K562 (cell line): ENCODE measurements at regions not wholly inside any gene's neighbourhood (a gene's known extent, or its start where the extent isn't known, plus 50 kb on each side); places are given as distances from the start of the nearest gene placed in this dataset.
"Not testable (repeated sequence)": the region's sequence is repeated elsewhere in the genome, so short reads cannot be mapped to it uniquely, and the experiment has no call there.

Source experiments
- ATAC-seq: fragments of 200-7000 bp; cut with Tn5 transposase; 3 replicates; pipeline ENCODE4 v1.9.1; 2020; ENCODE audit warnings: moderate library complexity
- BruUV-seq: library from RNA; stranded (reverse); fragments of 400-500 nt; replicated peaks from 2 replicates; lab custom pipeline; 2021; lab: Mats Ljungman, UMichigan
- CTCF ChIA-PET: fragments of 300-600 bp; formaldehyde crosslinking; extraction: SDS; loops from one replicate; lab custom pipeline; 2021; ENCODE audit warnings: low intra/inter-chr PET ratio; lab: Yijun Ruan, JAX
- POLR2A ChIA-PET: fragments of 300-600, 350-650 bp; sonication (Branson Sonifier 250); formaldehyde crosslinking; extraction: SDS; loops from one replicate; lab custom pipeline; 2021; ENCODE audit warnings: antibody characterized with exemption, inconsistent platforms; lab: Yijun Ruan, JAX
- DNase-seq, 4 experiments: peaks; one replicate each; pipeline versions ENCODE4 v3.0.0 to v3.0.0-alpha.2; 2011 to 2018; ENCODE audit warnings: low spot score in 3 of 4, mixed read lengths in 3 of 4; ENCODE audit errors: extremely low read depth in 1 of 4
- FAIRE-seq: peaks from 2 replicates; lab custom pipeline; 2011; peaks lifted over from hg19 to GRCh38; lab: Jason Lieb, UNC
- H2AFZ ChIP-seq: 2 replicates; pipeline ENCODE4 v1.6.0; 2011; ENCODE audit warnings: low read depth, low read length, control low read depth, inconsistent platforms
- H3K27ac ChIP-seq: fragments of 200-600 bp; 3 replicates; pipeline ENCODE4 v1.8.0; 2011; ENCODE audit warnings: low read depth, mild to moderate bottlenecking, control low read depth, inconsistent platforms, low read length, moderate library complexity, mixed read lengths; ENCODE audit errors: extremely low read depth
- H3K27me3 ChIP-seq, 2 experiments: fragments of 300-600 bp in 1 of 2; 2 replicates in 1 of 2; 3 replicates in 1 of 2; pipeline versions ENCODE4 v1.6.0 to v1.8.0; 2011; ENCODE audit warnings: inconsistent platforms in 2 of 2, low read length in 2 of 2, mild to moderate bottlenecking in 1 of 2, mixed read lengths in 1 of 2, moderate library complexity in 1 of 2; ENCODE audit not compliant: control insufficient read depth in 2 of 2, insufficient read depth in 2 of 2
- H3K36me3 ChIP-seq: fragments of 300-600 bp; 3 replicates; pipeline ENCODE4 v1.8.0; 2011; ENCODE audit warnings: mild to moderate bottlenecking, low read length, inconsistent platforms; ENCODE audit not compliant: control insufficient read depth, insufficient read depth
- H3K4me1 ChIP-seq, 2 experiments: fragments of 200-600 bp in 1 of 2; replicated peaks in 1 of 2; 2 replicates in 1 of 2; 3 replicates in 1 of 2; pipeline versions ENCODE4 v1.5.1 to v1.8.0; 2011; ENCODE audit warnings: inconsistent platforms in 2 of 2, low read length in 2 of 2, mild to moderate bottlenecking in 1 of 2, mixed read lengths in 1 of 2, moderate library complexity in 1 of 2; ENCODE audit not compliant: control insufficient read depth in 2 of 2, insufficient read depth in 2 of 2
- H3K4me2 ChIP-seq: 2 replicates; pipeline ENCODE4 v1.6.1; 2011; ENCODE audit warnings: low read length, control low read depth, inconsistent platforms, mixed read lengths; ENCODE audit not compliant: insufficient read depth
- H3K4me3 ChIP-seq: fragments of 200-600 bp; sonication (generic), shearing (Covaris generic); 2 replicates; pipeline ENCODE4 v1.5.1; 2016; ENCODE audit warnings: control low read depth, inconsistent platforms
- H3K79me2 ChIP-seq: fragments of 200-600 bp; 3 replicates; pipeline ENCODE4 v1.8.0; 2011; ENCODE audit warnings: low read length, inconsistent platforms; ENCODE audit not compliant: control insufficient read depth, insufficient read depth
- H3K9ac ChIP-seq, 2 experiments: 2 replicates each; pipeline versions ENCODE4 v1.6.0 to v1.6.1; 2011; ENCODE audit warnings: low read depth in 2 of 2, low read length in 2 of 2, control low read depth in 1 of 2, inconsistent platforms in 1 of 2, mild to moderate bottlenecking in 1 of 2, mixed read lengths in 1 of 2; ENCODE audit not compliant: insufficient read depth in 1 of 2
- H3K9me1 ChIP-seq: one replicate; pipeline ENCODE4 v1.6.0; 2011; ENCODE audit warnings: inconsistent platforms, mild to moderate bottlenecking, low read length, moderate library complexity; ENCODE audit not compliant: control insufficient read depth, insufficient read depth
- H3K9me3 ChIP-seq: replicated peaks from 2 replicates; pipeline ENCODE4 v1.5.1; 2011; ENCODE audit warnings: low read depth, low read length, inconsistent platforms; ENCODE audit not compliant: control insufficient read depth, insufficient read depth
- H4K20me1 ChIP-seq: replicated peaks from 2 replicates; pipeline ENCODE4 v1.6.1; 2011; ENCODE audit warnings: low read length, inconsistent platforms, mixed read lengths; ENCODE audit not compliant: control insufficient read depth, insufficient read depth
- ARID1B ChIP-seq: fragments of 450-650 bp; IDR thresholded peaks from 2 replicates; pipeline ENCODE4 v1.6.1; 2016; ENCODE audit warnings: antibody characterized with exemption, mild to moderate bottlenecking, inconsistent platforms
- CEBPB ChIP-seq: fragments of 450-650 bp; IDR thresholded peaks from 2 replicates; pipeline ENCODE4 v1.6.1; 2016; ENCODE audit warnings: missing genetic modification characterization, missing compliant biosample characterization
- KLF1 ChIP-seq: fragments of 450-650 bp; IDR thresholded peaks from 2 replicates; pipeline ENCODE4 v1.6.1; 2016; ENCODE audit warnings: missing genetic modification characterization, missing compliant biosample characterization
- WGBS: fragments of 100-300 bp; shearing (Covaris generic); methylation state at CpG from one replicate; pipeline ENCODE4 v1.1.6; 2016; ENCODE audit warnings: low coverage, mixed read lengths; ENCODE audit not compliant: insufficient coverage; ENCODE audit errors: missing lambda C conversion rate; 5-methylcytosine and 5-hydroxymethylcytosine counted together
- in situ Hi-C: fragments of 300-500 bp; cut with MboI; formaldehyde crosslinking; loops from 4 replicates; pipeline ENCODE4 v1.15.0; 2018; ENCODE audit warnings: inconsistent platforms, mixed read lengths
- intact Hi-C: fragments of 100-400 bp; cut with micrococcal nuclease; formaldehyde crosslinking; loops from 2 replicates; pipeline ENCODE4 v1.14.2; 2022

GRCh38 chr1:221969298-221969858 lies 227.5 kb upstream of the DUSP10 start:
- H3K36me3 ChIP-seq, H3K9ac ChIP-seq, DNase-seq, H2AFZ ChIP-seq, in situ Hi-C loops, intact Hi-C loops, H3K4me3 ChIP-seq, H3K27me3 ChIP-seq, H3K79me2 ChIP-seq, H3K9me1 ChIP-seq, ATAC-seq, H3K4me2 ChIP-seq, BruUV-seq, CTCF ChIA-PET, FAIRE-seq, H4K20me1 ChIP-seq, POLR2A ChIA-PET, H3K9me3 ChIP-seq, H3K27ac ChIP-seq, H3K4me1 ChIP-seq: not testable (repeated sequence)
- peak; percentile 7; the same call in 1 of the 2 replicates for TF ChIP-seq ARID1B
- TF ChIP-seq KLF1 (tag), result 0 out of 2 replicates have a peak, but pooled peaks have one; percentile 26
- peak; percentile 82 for TF ChIP-seq CEBPB
- WGBS, result 17% methylated on average over 5 of the region's 6 CpGs

DNA sequence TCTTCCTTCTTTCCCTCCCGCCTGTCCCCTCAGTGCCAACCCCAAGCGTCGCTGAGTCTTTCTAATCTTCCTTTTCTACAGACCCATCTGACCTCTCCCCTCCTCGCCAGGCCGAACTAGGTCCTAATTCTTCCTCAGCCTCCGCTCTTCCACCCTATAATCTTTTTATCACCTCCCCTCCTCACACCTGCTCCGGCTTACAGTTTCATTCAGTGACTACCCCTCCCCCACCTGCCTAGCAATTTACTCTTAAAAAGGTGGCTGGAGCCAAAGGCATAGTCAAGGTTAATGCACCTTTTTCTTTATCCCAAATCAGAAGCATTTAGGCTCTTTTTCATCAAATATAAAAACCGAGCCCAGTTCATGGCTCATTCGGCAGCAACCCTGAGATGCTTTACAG lies 225.6 kb upstream of the DUSP10 start:
- H2AFZ ChIP-seq, H3K9me3 ChIP-seq, H3K79me2 ChIP-seq, BruUV-seq, H3K27ac ChIP-seq, H3K27me3 ChIP-seq, DNase-seq, H3K36me3 ChIP-seq, intact Hi-C loops, H3K4me3 ChIP-seq, H3K9ac ChIP-seq, ATAC-seq, H3K9me1 ChIP-seq, H4K20me1 ChIP-seq, POLR2A ChIA-PET, H3K4me1 ChIP-seq, in situ Hi-C loops, H3K4me2 ChIP-seq, FAIRE-seq: not testable (repeated sequence)
- WGBS, result 17% methylated on average over 5 of the region's 9 CpGs
- CTCF ChIA-PET, result interaction anchor here (0.6 kb wide), 1 partner anchor 42 kb away, joined by 3 read pairs; no protein-coding TSS in a partner anchor
